OCI-LY1 (cell line): ENCODE measurements at regions not wholly inside any gene's neighbourhood (a gene's known extent, or its start where the extent isn't known, plus 50 kb on each side); places are given as distances from the start of the nearest gene placed in this dataset.

Source experiments
- EZH2 ChIP-seq: fragments of 200-600 bp; sonication (generic), shearing (Covaris generic); IDR thresholded peaks from 2 replicates; pipeline ENCODE4 v1.8.0; 2017; ENCODE audit warnings: borderline replicate concordance, mixed run types, mild to moderate bottlenecking, antibody characterized with exemption, low read length, moderate library complexity, mixed read lengths
- TF ChIP-seq, protein P1 (sequence below): fragments of 200-600 bp; sonication (generic), shearing (Covaris generic); IDR thresholded peaks from 2 replicates; pipeline ENCODE4 v1.5.1; 2017; ENCODE audit warnings: mild to moderate bottlenecking, antibody characterized with exemption, low read length, moderate library complexity, mixed read lengths

DNA sequence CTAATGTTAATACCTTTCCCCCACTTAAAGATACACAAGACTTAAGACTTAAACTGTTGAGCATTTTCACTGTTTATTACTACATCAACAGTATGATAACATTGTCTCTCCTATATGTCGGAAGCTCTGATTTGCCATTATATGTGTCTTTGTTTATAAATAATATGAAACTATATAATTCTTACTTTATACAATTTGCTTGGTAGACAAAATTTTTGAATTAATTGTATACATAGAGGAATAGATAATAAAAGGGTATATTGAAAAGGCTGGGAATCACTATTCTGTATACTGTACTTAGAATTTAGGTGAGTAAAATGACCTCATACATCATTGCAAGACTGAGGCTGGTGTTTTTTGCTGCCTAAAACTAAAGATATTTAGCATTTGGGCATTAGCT lies 82.1 kb upstream of the HDAC9 start:
- TF ChIP-seq, protein P1, sequence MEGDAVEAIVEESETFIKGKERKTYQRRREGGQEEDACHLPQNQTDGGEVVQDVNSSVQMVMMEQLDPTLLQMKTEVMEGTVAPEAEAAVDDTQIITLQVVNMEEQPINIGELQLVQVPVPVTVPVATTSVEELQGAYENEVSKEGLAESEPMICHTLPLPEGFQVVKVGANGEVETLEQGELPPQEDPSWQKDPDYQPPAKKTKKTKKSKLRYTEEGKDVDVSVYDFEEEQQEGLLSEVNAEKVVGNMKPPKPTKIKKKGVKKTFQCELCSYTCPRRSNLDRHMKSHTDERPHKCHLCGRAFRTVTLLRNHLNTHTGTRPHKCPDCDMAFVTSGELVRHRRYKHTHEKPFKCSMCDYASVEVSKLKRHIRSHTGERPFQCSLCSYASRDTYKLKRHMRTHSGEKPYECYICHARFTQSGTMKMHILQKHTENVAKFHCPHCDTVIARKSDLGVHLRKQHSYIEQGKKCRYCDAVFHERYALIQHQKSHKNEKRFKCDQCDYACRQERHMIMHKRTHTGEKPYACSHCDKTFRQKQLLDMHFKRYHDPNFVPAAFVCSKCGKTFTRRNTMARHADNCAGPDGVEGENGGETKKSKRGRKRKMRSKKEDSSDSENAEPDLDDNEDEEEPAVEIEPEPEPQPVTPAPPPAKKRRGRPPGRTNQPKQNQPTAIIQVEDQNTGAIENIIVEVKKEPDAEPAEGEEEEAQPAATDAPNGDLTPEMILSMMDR: no peak
- TF ChIP-seq EZH2: no peak
